ENCODE measurements at regions not wholly inside any gene's neighbourhood (a gene's known extent, or its start where the extent isn't known, plus 50 kb on each side); places are given as distances from the start of the nearest gene placed in this dataset.

GRCh38 chr2:145925591-145925990 is 1405.7 kb upstream of the ZEB2 start:
- no peaks in the 10 kb centered on the region for H3K4me1 ChIP-seq
- no peak for TF ChIP-seq EP300 (IDR thresholded peaks at IDR 0.05)
- TF ChIP-seq POLR2A (IDR thresholded peaks at IDR 0.05): no peak
- no peak for TF ChIP-seq POLR2AphosphoS5 (IDR thresholded peaks at IDR 0.05)
- TF ChIP-seq CTCF (IDR thresholded peaks at IDR 0.05): no peak
- WGBS: 77% methylated on average over 4 of the region's 4 CpGs
- H3K27ac ChIP-seq: no peak overlapping the region
- no peaks in the 10 kb centered on the region for H3K27me3 ChIP-seq
- H3K4me3 ChIP-seq: no peak overlapping the region
- no peaks in the 10 kb centered on the region for H3K9me3 ChIP-seq
- no peaks in the 10 kb centered on the region for H3K36me3 ChIP-seq
- DNase-seq (ENCODE audit: low spot score in 2 of 2): no peak

GRCh38 chr2:145919477-145919876 is 1399.6 kb upstream of the ZEB2 start:
- no peak for TF ChIP-seq POLR2AphosphoS5 (IDR thresholded peaks at IDR 0.05)
- TF ChIP-seq EP300 (IDR thresholded peaks at IDR 0.05): no peak
- TF ChIP-seq POLR2A (IDR thresholded peaks at IDR 0.05): no peak
- TF ChIP-seq CTCF (IDR thresholded peaks at IDR 0.05): no peak
- no peak overlapping the region for H3K4me3 ChIP-seq
- 65% methylated on average over 2 of the region's 2 CpGs for WGBS
- H3K4me1 ChIP-seq: no peaks in the 10 kb centered on the region
- no peak overlapping the region for H3K27ac ChIP-seq
- H3K27me3 ChIP-seq: no peaks in the 10 kb centered on the region
- no peaks in the 10 kb centered on the region for H3K9me3 ChIP-seq
- DNase-seq (ENCODE audit: low spot score in 2 of 2): no peak
- no peaks in the 10 kb centered on the region for H3K36me3 ChIP-seq

GRCh38 chr2:145918951-145919350 is 1399.0 kb upstream of the ZEB2 start:
- Histone ChIP-seq H3K27ac (no peak overlapping the region), H3K36me3 (no peaks in the 10 kb centered on the region), H3K9me3 (no peaks in the 10 kb centered on the region), H3K27me3 (no peaks in the 10 kb centered on the region), H3K4me1 (no peaks in the 10 kb centered on the region), H3K4me3 (no peak overlapping the region)
- WGBS: 69% methylated on average over 1 of the region's 1 CpG
- no peak for DNase-seq (ENCODE audit: low spot score in 2 of 2)
- TF ChIP-seq CTCF (IDR thresholded peaks at IDR 0.05) (no peak), POLR2A (IDR thresholded peaks at IDR 0.05) (no peak), POLR2AphosphoS5 (IDR thresholded peaks at IDR 0.05) (no peak), EP300 (IDR thresholded peaks at IDR 0.05) (no peak)

GRCh38 chr2:145916799-145917198 is 1396.9 kb upstream of the ZEB2 start:
- Histone ChIP-seq H3K9me3 (no peaks in the 10 kb centered on the region), H3K27me3 (no peaks in the 10 kb centered on the region), H3K27ac (no peak overlapping the region), H3K4me3 (no peak overlapping the region), H3K36me3 (no peaks in the 10 kb centered on the region), H3K4me1 (no peaks in the 10 kb centered on the region)
- TF ChIP-seq POLR2A (IDR thresholded peaks at IDR 0.05) (no peak), EP300 (IDR thresholded peaks at IDR 0.05) (no peak), CTCF (IDR thresholded peaks at IDR 0.05) (no peak), POLR2AphosphoS5 (IDR thresholded peaks at IDR 0.05) (no peak)
- 90% methylated on average over 5 of the region's 5 CpGs for WGBS
- no peak for DNase-seq (ENCODE audit: low spot score in 2 of 2)

GRCh38 chr2:145914716-145915115 is 1394.8 kb upstream of the ZEB2 start:
- Histone ChIP-seq H3K4me1 (no peaks in the 10 kb centered on the region), H3K27ac (no peak overlapping the region), H3K9me3 (no peaks in the 10 kb centered on the region), H3K4me3 (no peak overlapping the region), H3K27me3 (no peaks in the 10 kb centered on the region), H3K36me3 (no peaks in the 10 kb centered on the region)
- TF ChIP-seq POLR2AphosphoS5 (IDR thresholded peaks at IDR 0.05): no peak
- TF ChIP-seq EP300 (IDR thresholded peaks at IDR 0.05): no peak
- TF ChIP-seq CTCF (IDR thresholded peaks at IDR 0.05): no peak
- TF ChIP-seq POLR2A (IDR thresholded peaks at IDR 0.05): no peak
- 63% methylated on average over 4 of the region's 4 CpGs for WGBS
- no peak for DNase-seq (ENCODE audit: low spot score in 2 of 2)

Measured in suprapubic skin (tissue), 4 donors.